ENCODE measurements at regions not wholly inside any gene's neighbourhood (a gene's known extent, or its start where the extent isn't known, plus 50 kb on each side); places are given as distances from the start of the nearest gene placed in this dataset.

DNA sequence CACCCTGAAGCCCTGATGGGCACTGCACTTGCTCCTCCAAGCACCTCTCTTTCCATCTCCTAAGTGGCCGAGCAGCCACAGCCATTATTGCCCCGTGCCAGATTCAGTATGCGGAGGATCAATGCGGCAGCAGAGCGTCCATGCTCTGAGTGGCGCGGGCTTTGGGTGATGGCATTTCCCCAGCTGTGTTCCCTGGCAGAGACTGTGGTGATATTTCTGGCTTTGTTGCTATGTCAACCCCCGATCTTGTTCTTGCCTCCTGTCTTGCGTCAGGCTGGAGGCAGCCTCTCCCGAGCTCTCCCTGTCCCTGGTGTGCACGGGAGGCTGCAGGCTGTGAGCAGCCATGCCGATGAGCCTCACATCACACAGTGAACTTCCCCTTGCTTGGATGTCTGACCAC is 1018.6 kb downstream of the TBC1D22A start (continued):
- no peak for TF ChIP-seq ZBTB40 (IDR thresholded peaks at IDR 0.05)
- TF ChIP-seq ZBTB40 (CRISPR knock-in tag; IDR thresholded peaks at IDR 0.05): no peak
- no peak for TF ChIP-seq SP1 (IDR thresholded peaks at IDR 0.05)
- TF ChIP-seq SP1 (CRISPR knock-in tag; IDR thresholded peaks at IDR 0.05): no peak

DNA sequence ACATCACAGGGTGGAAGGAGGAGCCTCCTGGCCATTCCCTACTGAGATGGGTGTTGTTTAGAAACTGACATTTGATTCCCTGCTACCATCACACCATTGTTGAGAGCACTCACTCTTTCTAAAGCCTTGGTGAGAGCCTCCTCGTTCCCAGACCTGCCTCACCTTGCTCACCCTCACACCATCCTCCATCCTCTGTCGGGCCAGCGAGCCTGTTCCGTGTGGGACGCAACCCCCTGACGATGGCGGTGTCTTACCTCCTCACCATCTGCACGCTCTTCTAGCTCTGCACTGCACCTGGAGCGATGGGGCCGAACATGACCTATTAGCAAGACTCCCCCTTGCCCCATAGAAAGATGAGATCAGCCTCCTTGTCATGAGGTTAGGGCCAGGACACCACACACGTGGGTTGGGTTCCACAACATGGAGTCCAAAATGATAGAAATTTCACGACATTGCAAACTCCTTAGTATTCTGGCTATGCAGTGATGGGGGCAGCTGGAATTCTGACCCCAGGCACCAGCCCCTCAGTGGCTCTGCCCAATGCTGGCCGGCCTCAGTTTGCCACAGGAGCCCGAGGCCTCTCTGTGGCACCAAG is 1017.9 kb downstream of the TBC1D22A start:
- H3K79me2 ChIP-seq (ENCODE audit: insufficient read depth, low read length): no peaks in the 10 kb centered on the region
- ChIA-PET POLR2A (no interaction called here), CTCF (ENCODE audit: low intra/inter-chr PET ratio, low total read pairs) (no interaction called here)
- no peaks in the 10 kb centered on the region for H3K9me3 ChIP-seq (ENCODE audit: low read length)
- intact Hi-C loops (cut with micrococcal nuclease; ENCODE audit: unreplicated experiment) (no loop called here), in situ Hi-C loops (cut with HindIII; ENCODE audit: extremely low pct_ligation_motif_present, low pct_unique_long_range_greater_than_20kb) (no loop called here)
- H3K9ac ChIP-seq (ENCODE audit: insufficient read depth, low read depth, low read length): no peak overlapping the region
- no peak overlapping the region for H2AFZ ChIP-seq (ENCODE audit: low read length)
- WGBS (ENCODE audit: low lambda C conversion rate): 17% methylated on average over 9 of the region's 14 CpGs
- no peak for TF ChIP-seq ZNF317 (CRISPR knock-in tag; IDR thresholded peaks at IDR 0.05)
- TF ChIP-seq, protein P1, sequence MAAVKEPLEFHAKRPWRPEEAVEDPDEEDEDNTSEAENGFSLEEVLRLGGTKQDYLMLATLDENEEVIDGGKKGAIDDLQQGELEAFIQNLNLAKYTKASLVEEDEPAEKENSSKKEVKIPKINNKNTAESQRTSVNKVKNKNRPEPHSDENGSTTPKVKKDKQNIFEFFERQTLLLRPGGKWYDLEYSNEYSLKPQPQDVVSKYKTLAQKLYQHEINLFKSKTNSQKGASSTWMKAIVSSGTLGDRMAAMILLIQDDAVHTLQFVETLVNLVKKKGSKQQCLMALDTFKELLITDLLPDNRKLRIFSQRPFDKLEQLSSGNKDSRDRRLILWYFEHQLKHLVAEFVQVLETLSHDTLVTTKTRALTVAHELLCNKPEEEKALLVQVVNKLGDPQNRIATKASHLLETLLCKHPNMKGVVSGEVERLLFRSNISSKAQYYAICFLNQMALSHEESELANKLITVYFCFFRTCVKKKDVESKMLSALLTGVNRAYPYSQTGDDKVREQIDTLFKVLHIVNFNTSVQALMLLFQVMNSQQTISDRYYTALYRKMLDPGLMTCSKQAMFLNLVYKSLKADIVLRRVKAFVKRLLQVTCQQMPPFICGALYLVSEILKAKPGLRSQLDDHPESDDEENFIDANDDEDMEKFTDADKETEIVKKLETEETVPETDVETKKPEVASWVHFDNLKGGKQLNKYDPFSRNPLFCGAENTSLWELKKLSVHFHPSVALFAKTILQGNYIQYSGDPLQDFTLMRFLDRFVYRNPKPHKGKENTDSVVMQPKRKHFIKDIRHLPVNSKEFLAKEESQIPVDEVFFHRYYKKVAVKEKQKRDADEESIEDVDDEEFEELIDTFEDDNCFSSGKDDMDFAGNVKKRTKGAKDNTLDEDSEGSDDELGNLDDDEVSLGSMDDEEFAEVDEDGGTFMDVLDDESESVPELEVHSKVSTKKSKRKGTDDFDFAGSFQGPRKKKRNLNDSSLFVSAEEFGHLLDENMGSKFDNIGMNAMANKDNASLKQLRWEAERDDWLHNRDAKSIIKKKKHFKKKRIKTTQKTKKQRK (IDR thresholded peaks at IDR 0.05; ENCODE audit: low read length): no peak
- no peak for TF ChIP-seq ZC3H4 (CRISPR knock-in tag; IDR thresholded peaks at IDR 0.05; ENCODE audit: borderline replicate concordance)
- TF ChIP-seq AHR (CRISPR knock-in tag; IDR thresholded peaks at IDR 0.05): no peak
- TF ChIP-seq NFYB (CRISPR knock-in tag; IDR thresholded peaks at IDR 0.05): no peak
- no peak for TF ChIP-seq ZNF839 (CRISPR knock-in tag; IDR thresholded peaks at IDR 0.05; ENCODE audit: borderline replicate concordance)
- TF ChIP-seq NR2F2 (IDR thresholded peaks at IDR 0.05; ENCODE audit: borderline replicate concordance, low read depth): no peak
- TF ChIP-seq PITX1 (CRISPR knock-in tag; IDR thresholded peaks at IDR 0.05): no peak
- no peak for TF ChIP-seq ZFP36L2 (CRISPR knock-in tag; IDR thresholded peaks at IDR 0.05)
- H3K36me3 ChIP-seq (replicated peaks in 1 of 2; ENCODE audit: control insufficient read depth in 1 of 2, insufficient read depth in 2 of 2, low read length in 2 of 2): no peaks in the 10 kb centered on the region
- H3K4me3 ChIP-seq (replicated peaks in 1 of 3; ENCODE audit: insufficient read depth in 1 of 3, low read depth in 2 of 3, low read length in 3 of 3): no peak overlapping the region
- FAIRE-seq: no peak
- no TSS peak for BruUV-seq (replicated peaks)
- H4K20me1 ChIP-seq (ENCODE audit: insufficient read depth, low read length): no peaks in the 10 kb centered on the region
- no peak overlapping the region for H3K4me2 ChIP-seq (ENCODE audit: low read depth, low read length)
- H3K27ac ChIP-seq (ENCODE audit: extremely low read length, insufficient read depth, low read length): no peak overlapping the region
- no peak for ATAC-seq
- no peak for DNase-seq (ENCODE audit: low spot score)
- H3K27me3 ChIP-seq (ENCODE audit: control insufficient read depth in 1 of 2, insufficient read depth in 2 of 2, low read length in 2 of 2): peaks cover 1 to 24% of the 10 kb centered on the region in 2 experiments; a peak in 1 of 5 replicates
- H3K4me1 ChIP-seq (ENCODE audit: insufficient read depth, low read length): no peaks in the 10 kb centered on the region

All from HepG2 (cell line).